GM12864 (cell line): ENCODE measurements at regions not wholly inside any gene's neighbourhood (a gene's known extent, or its start where the extent isn't known, plus 50 kb on each side); places are given as distances from the start of the nearest gene placed in this dataset.

Experiments used
- DNase-seq: peaks from one replicate; pipeline ENCODE4 v3.0.0-alpha.2; 2011; ENCODE audit warnings: low read depth
- H3K4me3 ChIP-seq: 2 replicates; pipeline ENCODE4 v1.5.1; 2011; ENCODE audit warnings: mild to moderate bottlenecking, low read depth, low read length, control low read depth
- CTCF ChIP-seq: IDR thresholded peaks from 2 replicates; pipeline ENCODE4 v1.5.1; 2011; ENCODE audit warnings: low read depth, mild to moderate bottlenecking, moderate library complexity, low read length, control low read depth, inconsistent platforms; ENCODE audit errors: missing control alignments

DNA sequence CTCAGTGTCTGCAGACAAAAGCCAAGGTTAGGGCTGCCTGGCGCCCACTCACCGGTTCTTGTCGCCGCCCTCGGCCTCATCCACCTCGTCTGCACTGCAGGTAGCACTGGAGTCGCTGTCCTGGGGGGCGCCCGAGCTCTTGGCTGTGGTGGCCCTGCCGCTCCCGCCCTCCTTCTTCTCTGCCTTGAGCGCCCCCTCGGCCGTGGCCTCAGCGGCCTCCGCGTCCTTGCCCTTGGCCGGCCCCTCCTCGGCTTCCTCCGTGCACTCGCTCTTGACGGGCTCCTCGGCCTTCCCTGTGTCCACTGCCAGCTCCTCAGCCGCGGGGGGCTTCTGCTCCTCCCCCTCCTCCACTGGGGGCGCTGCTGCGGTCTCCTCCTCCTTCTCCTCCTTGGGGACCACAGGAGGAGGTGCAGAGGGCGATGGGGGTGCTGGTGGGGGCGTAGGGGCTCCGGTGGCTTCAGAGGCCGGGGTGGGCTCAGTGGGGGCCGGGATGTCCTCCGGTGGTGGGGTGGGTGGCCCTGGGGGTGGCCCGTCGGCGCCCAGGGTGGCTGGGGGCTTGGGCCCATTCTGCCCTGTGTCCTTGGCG is 77.2 kb downstream of the RFLNA start:
- no peak for DNase-seq
- TF ChIP-seq CTCF: no peak
- H3K4me3 ChIP-seq: no peak overlapping the region

- DNase-seq: no peak
- no peak for TF ChIP-seq CTCF
- H3K4me3 ChIP-seq: no peak overlapping the region
Measured at GRCh38 chr12:124371366-124371765, 76.5 kb downstream of the RFLNA start.

DNA sequence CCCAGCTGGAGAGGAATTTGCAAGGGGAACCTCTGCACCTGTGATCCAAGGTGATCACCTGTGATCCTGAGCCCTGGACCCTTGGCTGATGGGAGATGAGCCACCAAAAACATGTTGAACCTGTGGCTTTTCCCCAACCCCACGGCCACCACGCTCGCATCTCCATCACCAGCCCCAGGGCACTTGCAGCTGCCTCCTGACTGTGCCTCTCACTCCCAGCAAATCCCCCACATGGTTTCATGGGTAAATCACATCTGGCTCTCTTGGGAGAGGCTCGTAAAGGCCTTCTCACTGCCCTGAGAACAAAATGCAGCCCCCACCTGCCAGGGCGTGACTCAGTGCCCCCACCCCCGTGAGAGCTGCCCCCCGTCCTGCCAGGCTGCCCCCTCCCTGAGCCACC is 76.0 kb downstream of the RFLNA start:
- no peak for TF ChIP-seq CTCF
- DNase-seq: no peak
- H3K4me3 ChIP-seq: no peak overlapping the region

- no peak overlapping the region for H3K4me3 ChIP-seq
- no peak for TF ChIP-seq CTCF
- no peak for DNase-seq
Measured at GRCh38 chr12:124370384-124370783, 75.5 kb downstream of the RFLNA start.

GRCh38 chr12:124369827-124370378 is 75.0 kb downstream of the RFLNA start:
- H3K4me3 ChIP-seq: no peak overlapping the region
- no peak for TF ChIP-seq CTCF
- no peak for DNase-seq

- TF ChIP-seq CTCF: no peak
- DNase-seq: no peak
- no peak overlapping the region for H3K4me3 ChIP-seq
Measured at GRCh38 chr12:124369055-124369826, 74.3 kb downstream of the RFLNA start.
